LHCN-M2 (cell line): ENCODE measurements at regions not wholly inside any gene's neighbourhood (a gene's known extent, or its start where the extent isn't known, plus 50 kb on each side); places are given as distances from the start of the nearest gene placed in this dataset.
"Not testable (repeated sequence)": the region's sequence is repeated elsewhere in the genome, so short reads cannot be mapped to it uniquely, and the experiment has no call there.

Experiments
- DNase-seq: peaks from one replicate; pipeline ENCODE4 v3.0.0-alpha.2; 2012; ENCODE audit warnings: low read depth

GRCh38 chr18:51520676-51521180, 323.2 kb upstream of the MEX3C start:
- no peak for DNase-seq

GRCh38 chr18:51522338-51522737, 324.9 kb upstream of the MEX3C start:
- DNase-seq = no peak

GRCh38 chr18:51522821-51523220, 325.3 kb upstream of the MEX3C start:
- DNase-seq = no peak

GRCh38 chr18:51523671-51524070, 326.2 kb upstream of the MEX3C start:
- no peak for DNase-seq

GRCh38 chr18:51525453-51526225, 328.2 kb upstream of the MEX3C start:
- no peak for DNase-seq

- DNase-seq = no peak
These were observed 330.3 kb upstream of the MEX3C start for GRCh38 chr18:51527826-51528225.

- DNase-seq = no peak
These were observed 334.0 kb upstream of the MEX3C start for GRCh38 chr18:51531501-51531900.

- DNase-seq = no peak
These were observed 340.0 kb upstream of the MEX3C start for GRCh38 chr18:51537487-51537886.

GRCh38 chr18:51540562-51540961, 343.1 kb upstream of the MEX3C start:
- DNase-seq = no peak

- no peak for DNase-seq
These were observed 343.7 kb upstream of the MEX3C start for GRCh38 chr18:51541230-51541629.

GRCh38 chr18:51543658-51544155, 346.2 kb upstream of the MEX3C start:
- no peak for DNase-seq

- no peak for DNase-seq
These were observed 348.0 kb upstream of the MEX3C start for GRCh38 chr18:51545446-51545845.

- DNase-seq = no peak
These were observed 361.9 kb upstream of the MEX3C start for GRCh38 chr18:51559198-51559901.

- DNase-seq = no peak
These were observed 362.4 kb upstream of the MEX3C start for GRCh38 chr18:51559902-51560287.

- no peak for DNase-seq
These were observed 364.3 kb upstream of the MEX3C start for GRCh38 chr18:51561821-51562220.

- DNase-seq = no peak
These were observed 365.4 kb upstream of the MEX3C start for GRCh38 chr18:51562866-51563265.

- DNase-seq = no peak
These were observed 365.9 kb upstream of the MEX3C start for GRCh38 chr18:51563396-51563795.

- no peak for DNase-seq
These were observed 370.7 kb upstream of the MEX3C start for GRCh38 chr18:51568151-51568550.

GRCh38 chr18:51569153-51569552, 371.7 kb upstream of the MEX3C start:
- DNase-seq = no peak

GRCh38 chr18:51569561-51569960, 372.1 kb upstream of the MEX3C start:
- DNase-seq = no peak

- not testable (repeated sequence) for DNase-seq
These were observed 372.6 kb upstream of the MEX3C start for GRCh38 chr18:51570071-51570470.

- not testable (repeated sequence) for DNase-seq
These were observed 376.4 kb upstream of the MEX3C start for GRCh38 chr18:51573886-51574285.

- DNase-seq = no peak
These were observed 377.7 kb upstream of the MEX3C start for GRCh38 chr18:51575171-51575570.
